ENCODE measurements at regions not wholly inside any gene's neighbourhood (a gene's known extent, or its start where the extent isn't known, plus 50 kb on each side); places are given as distances from the start of the nearest gene placed in this dataset.
"Not testable (repeated sequence)": the region's sequence is repeated elsewhere in the genome, so short reads cannot be mapped to it uniquely, and the experiment has no call there.

GRCh38 chr3:170804078-170804477 lies 65.9 kb downstream of the RPL22L1 start:
- H3K4me1 ChIP-seq (ENCODE audit: control insufficient read depth, extremely low read depth, insufficient read depth, low read length), result peaks cover 22% of the 10 kb centered on the region
- H4K20me1 ChIP-seq (ENCODE audit: control insufficient read depth, extremely low read depth, insufficient read depth, low read length), result no peaks in the 10 kb centered on the region
- H3K36me3 ChIP-seq (ENCODE audit: control insufficient read depth, insufficient read depth, low read length), result no peaks in the 10 kb centered on the region
- H3K9ac ChIP-seq (ENCODE audit: insufficient read depth, low read length), result no peak overlapping the region
- no peak overlapping the region for H2AFZ ChIP-seq (ENCODE audit: low read length)
- TF ChIP-seq EZH2 (IDR thresholded peaks at IDR 0.05; ENCODE audit: low read length, missing control alignments), result no peak
- TF ChIP-seq, protein P1, sequence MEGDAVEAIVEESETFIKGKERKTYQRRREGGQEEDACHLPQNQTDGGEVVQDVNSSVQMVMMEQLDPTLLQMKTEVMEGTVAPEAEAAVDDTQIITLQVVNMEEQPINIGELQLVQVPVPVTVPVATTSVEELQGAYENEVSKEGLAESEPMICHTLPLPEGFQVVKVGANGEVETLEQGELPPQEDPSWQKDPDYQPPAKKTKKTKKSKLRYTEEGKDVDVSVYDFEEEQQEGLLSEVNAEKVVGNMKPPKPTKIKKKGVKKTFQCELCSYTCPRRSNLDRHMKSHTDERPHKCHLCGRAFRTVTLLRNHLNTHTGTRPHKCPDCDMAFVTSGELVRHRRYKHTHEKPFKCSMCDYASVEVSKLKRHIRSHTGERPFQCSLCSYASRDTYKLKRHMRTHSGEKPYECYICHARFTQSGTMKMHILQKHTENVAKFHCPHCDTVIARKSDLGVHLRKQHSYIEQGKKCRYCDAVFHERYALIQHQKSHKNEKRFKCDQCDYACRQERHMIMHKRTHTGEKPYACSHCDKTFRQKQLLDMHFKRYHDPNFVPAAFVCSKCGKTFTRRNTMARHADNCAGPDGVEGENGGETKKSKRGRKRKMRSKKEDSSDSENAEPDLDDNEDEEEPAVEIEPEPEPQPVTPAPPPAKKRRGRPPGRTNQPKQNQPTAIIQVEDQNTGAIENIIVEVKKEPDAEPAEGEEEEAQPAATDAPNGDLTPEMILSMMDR (conservative IDR thresholded peaks at IDR 0.05 in 1 of 2, IDR thresholded peaks at IDR 0.05 in 1 of 2; ENCODE audit: low read depth in 1 of 2, low read length in 2 of 2), result no peak
- H3K27ac ChIP-seq (ENCODE audit: insufficient read depth, low read length), result peak overlapping the region; percentile 35
- DNase-seq (ENCODE audit: low read depth in 2 of 2), result no peak
- no peak overlapping the region for H3K4me3 ChIP-seq (replicated peaks in 1 of 4; ENCODE audit: control extremely low read depth in 1 of 4, insufficient read depth in 1 of 4, low read depth in 3 of 4, low read length in 4 of 4)
- H3K79me2 ChIP-seq (ENCODE audit: control insufficient read depth, insufficient read depth, low read length), result no peaks in the 10 kb centered on the region
- H3K9me3 ChIP-seq (ENCODE audit: control insufficient read depth, insufficient read depth, low read depth, low read length), result no peaks in the 10 kb centered on the region
- no peak overlapping the region for H3K4me2 ChIP-seq (ENCODE audit: extremely low read depth, insufficient read depth, low read length)
- no peaks in the 10 kb centered on the region for H3K27me3 ChIP-seq (ENCODE audit: control insufficient read depth, insufficient read depth, low read length)

DNA sequence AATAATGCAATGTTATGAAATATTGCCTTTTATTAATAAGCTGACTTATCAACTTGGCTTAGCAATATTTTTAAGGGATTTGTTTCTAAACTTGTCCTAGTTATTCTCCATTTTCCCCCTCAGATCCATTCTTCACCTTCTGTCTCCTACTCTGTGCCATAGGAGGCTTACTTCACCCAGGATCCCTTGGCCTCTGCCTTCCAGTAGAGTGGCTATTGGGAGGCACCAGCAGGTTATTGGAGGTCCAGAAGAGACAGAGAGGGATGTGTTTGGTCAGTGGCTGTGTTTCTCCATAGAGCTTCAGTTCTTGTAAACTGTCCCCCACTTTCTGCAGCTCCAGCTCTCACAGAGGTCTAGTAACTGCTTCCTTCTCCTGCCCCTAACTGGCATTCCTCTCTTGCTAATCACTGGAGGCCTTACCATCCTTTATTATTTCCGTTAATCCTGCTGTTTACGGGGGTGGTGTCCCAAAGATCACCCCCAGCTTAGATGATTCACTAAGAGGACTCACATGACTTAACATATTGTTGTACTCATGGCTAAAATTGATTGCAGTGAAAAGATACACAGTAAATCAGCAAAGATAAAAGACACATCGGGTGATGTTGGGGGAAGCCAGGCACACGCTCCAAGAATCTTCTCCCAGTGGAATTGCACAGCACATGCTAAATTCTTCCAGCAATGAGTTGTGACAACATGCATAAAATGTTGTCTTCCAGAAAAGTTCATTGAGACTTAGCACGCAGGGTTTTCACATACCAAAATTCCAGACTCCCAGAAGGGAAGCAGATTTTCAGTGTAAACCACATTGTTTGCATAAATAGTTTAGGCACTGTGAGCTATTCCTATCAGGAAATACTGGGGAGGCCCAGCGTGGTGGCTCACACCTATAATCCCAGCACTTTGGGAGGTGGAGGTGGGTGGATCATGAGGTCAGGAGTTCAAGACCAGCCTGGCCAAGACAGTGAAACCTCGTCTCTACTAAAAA lies 67.5 kb downstream of the RPL22L1 start:
- H3K9ac ChIP-seq (ENCODE audit: insufficient read depth, low read length), result peak overlapping the region; percentile 34
- no peaks in the 10 kb centered on the region for H3K36me3 ChIP-seq (ENCODE audit: control insufficient read depth, insufficient read depth, low read length)
- H2AFZ ChIP-seq (ENCODE audit: low read length), result no peak overlapping the region
- no peaks in the 10 kb centered on the region for H4K20me1 ChIP-seq (ENCODE audit: control insufficient read depth, extremely low read depth, insufficient read depth, low read length)
- H3K9me3 ChIP-seq (ENCODE audit: control insufficient read depth, insufficient read depth, low read depth, low read length), result no peaks in the 10 kb centered on the region
- no peak overlapping the region for H3K4me3 ChIP-seq (replicated peaks in 1 of 4; ENCODE audit: control extremely low read depth in 1 of 4, insufficient read depth in 1 of 4, low read depth in 3 of 4, low read length in 4 of 4)
- peaks cover 21% of the 10 kb centered on the region for H3K4me1 ChIP-seq (ENCODE audit: control insufficient read depth, extremely low read depth, insufficient read depth, low read length)
- peak; percentile 91 to 95 for DNase-seq (ENCODE audit: low read depth in 2 of 2)
- TF ChIP-seq, protein P1 (conservative IDR thresholded peaks at IDR 0.05 in 1 of 2, IDR thresholded peaks at IDR 0.05 in 1 of 2; ENCODE audit: low read depth in 1 of 2, low read length in 2 of 2), result no peak
- no peak for TF ChIP-seq EZH2 (IDR thresholded peaks at IDR 0.05; ENCODE audit: low read length, missing control alignments)
- peak overlapping the region; percentile 83 for H3K27ac ChIP-seq (ENCODE audit: insufficient read depth, low read length)
- H3K4me2 ChIP-seq (ENCODE audit: extremely low read depth, insufficient read depth, low read length), result peak overlapping the region; percentile 60
- H3K27me3 ChIP-seq (ENCODE audit: control insufficient read depth, insufficient read depth, low read length), result no peaks in the 10 kb centered on the region
- H3K79me2 ChIP-seq (ENCODE audit: control insufficient read depth, insufficient read depth, low read length), result no peaks in the 10 kb centered on the region

DNA sequence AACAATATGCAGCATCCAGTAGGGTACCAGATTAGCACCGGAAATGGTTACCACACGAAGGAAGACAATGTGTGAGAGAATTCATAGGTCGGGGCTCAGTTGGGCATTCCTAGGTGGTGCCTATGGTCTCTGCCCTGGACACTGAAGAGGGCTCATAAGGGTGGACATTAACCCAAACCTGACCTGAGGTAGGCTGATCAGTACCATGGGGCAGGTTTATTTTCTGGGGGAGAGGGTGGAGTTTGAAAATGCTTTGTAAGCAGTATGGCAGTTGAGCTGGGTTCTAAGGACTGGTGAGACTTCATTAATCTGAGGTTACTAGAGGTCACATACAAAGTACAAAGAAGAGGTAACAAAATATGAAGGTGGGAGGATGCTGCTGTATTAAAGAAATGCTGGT lies 68.4 kb downstream of the RPL22L1 start:
- H3K79me2 ChIP-seq (ENCODE audit: control insufficient read depth, insufficient read depth, low read length), result no peaks in the 10 kb centered on the region
- no peaks in the 10 kb centered on the region for H3K27me3 ChIP-seq (ENCODE audit: control insufficient read depth, insufficient read depth, low read length)
- no peak overlapping the region for H3K9ac ChIP-seq (ENCODE audit: insufficient read depth, low read length)
- DNase-seq (ENCODE audit: low read depth in 2 of 2), result no peak
- no peaks in the 10 kb centered on the region for H3K36me3 ChIP-seq (ENCODE audit: control insufficient read depth, insufficient read depth, low read length)
- H3K4me1 ChIP-seq (ENCODE audit: control insufficient read depth, extremely low read depth, insufficient read depth, low read length), result peaks cover 21% of the 10 kb centered on the region
- no peak overlapping the region for H3K4me3 ChIP-seq (replicated peaks in 1 of 4; ENCODE audit: control extremely low read depth in 1 of 4, insufficient read depth in 1 of 4, low read depth in 3 of 4, low read length in 4 of 4)
- no peaks in the 10 kb centered on the region for H3K9me3 ChIP-seq (ENCODE audit: control insufficient read depth, insufficient read depth, low read depth, low read length)
- H3K4me2 ChIP-seq (ENCODE audit: extremely low read depth, insufficient read depth, low read length), result peak overlapping the region; percentile 21
- no peaks in the 10 kb centered on the region for H4K20me1 ChIP-seq (ENCODE audit: control insufficient read depth, extremely low read depth, insufficient read depth, low read length)
- peak overlapping the region; percentile 83 for H3K27ac ChIP-seq (ENCODE audit: insufficient read depth, low read length)
- TF ChIP-seq EZH2 (IDR thresholded peaks at IDR 0.05; ENCODE audit: low read length, missing control alignments), result no peak
- TF ChIP-seq, protein P1 (conservative IDR thresholded peaks at IDR 0.05 in 1 of 2, IDR thresholded peaks at IDR 0.05 in 1 of 2; ENCODE audit: low read depth in 1 of 2, low read length in 2 of 2), result no peak
- no peak overlapping the region for H2AFZ ChIP-seq (ENCODE audit: low read length)

GRCh38 chr3:170800275-170800674 lies 69.7 kb downstream of the RPL22L1 start:
- not testable (repeated sequence) for H2AFZ ChIP-seq (ENCODE audit: low read length); H3K9me3 ChIP-seq (ENCODE audit: control insufficient read depth, insufficient read depth, low read depth, low read length); H3K27me3 ChIP-seq (ENCODE audit: control insufficient read depth, insufficient read depth, low read length); H3K79me2 ChIP-seq (ENCODE audit: control insufficient read depth, insufficient read depth, low read length); H3K4me3 ChIP-seq (replicated peaks in 1 of 4; ENCODE audit: control extremely low read depth in 1 of 4, insufficient read depth in 1 of 4, low read depth in 3 of 4, low read length in 4 of 4); H3K36me3 ChIP-seq (ENCODE audit: control insufficient read depth, insufficient read depth, low read length); H3K9ac ChIP-seq (ENCODE audit: insufficient read depth, low read length); H3K27ac ChIP-seq (ENCODE audit: insufficient read depth, low read length); H3K4me2 ChIP-seq (ENCODE audit: extremely low read depth, insufficient read depth, low read length); DNase-seq (ENCODE audit: low read depth in 2 of 2); H4K20me1 ChIP-seq (ENCODE audit: control insufficient read depth, extremely low read depth, insufficient read depth, low read length)
- H3K4me1 ChIP-seq (ENCODE audit: control insufficient read depth, extremely low read depth, insufficient read depth, low read length), result peaks cover 19% of the 10 kb centered on the region
